ENCODE measurements at regions not wholly inside any gene's neighbourhood (a gene's known extent, or its start where the extent isn't known, plus 50 kb on each side); places are given as distances from the start of the nearest gene placed in this dataset.

- Histone ChIP-seq H2AFZ (ENCODE audit: insufficient read depth, low read depth, low read length, poor library complexity, severe bottlenecking) (no peak overlapping the region), H3K79me2 (ENCODE audit: control insufficient read depth, insufficient read depth, low read length) (no peaks in the 10 kb centered on the region), H3K9me3 (ENCODE audit: control extremely low read depth in 1 of 3, control insufficient read depth in 2 of 3, insufficient read depth in 1 of 3, low read length in 2 of 3) (no peaks in the 10 kb centered on the region), H3K4me1 (ENCODE audit: control insufficient read depth in 2 of 2, insufficient read depth in 2 of 2, low read length in 2 of 2) (no peaks in the 10 kb centered on the region), H3K9ac (ENCODE audit: low read length) (no peak overlapping the region), H3K36me3 (replicated peaks in 1 of 2; ENCODE audit: control extremely low read depth in 1 of 2, control insufficient read depth in 1 of 2, extremely low read depth in 1 of 2, insufficient read depth in 2 of 2, low read length in 1 of 2) (no peaks in the 10 kb centered on the region), H3K27me3 (replicated peaks in 1 of 4; ENCODE audit: control extremely low read depth in 1 of 4, control insufficient read depth in 3 of 4, insufficient read depth in 4 of 4, low read length in 3 of 4) (peaks cover 0 to 2% (median 0%) of the 10 kb centered on the region in 4 experiments), H4K20me1 (ENCODE audit: control insufficient read depth, insufficient read depth, low read length, poor library complexity, severe bottlenecking) (no peaks in the 10 kb centered on the region), H3K4me2 (replicated peaks; ENCODE audit: low read depth, low read length, poor library complexity, severe bottlenecking) (no peak overlapping the region), H3K4me3 (ENCODE audit: control extremely low read depth in 1 of 5, extremely low read depth in 1 of 5, insufficient read depth in 1 of 5, low read depth in 2 of 5, low read length in 4 of 5) (no peak overlapping the region), H3K27ac (ENCODE audit: low read length in 2 of 2) (no peak overlapping the region)
- no peak for TF ChIP-seq EZH2 (IDR thresholded peaks at IDR 0.05; ENCODE audit: borderline replicate concordance, insufficient read depth, low read depth, low read length, poor library complexity, severe bottlenecking)
- peak; percentile 28 for TF ChIP-seq CTCF (IDR thresholded peaks at IDR 0.05)
- no peak overlapping the region for H3K4me3 Mint-ChIP-seq
- no peak for DNase-seq
- ATAC-seq (ENCODE audit: low read depth), result no peak
- H3K4me1 Mint-ChIP-seq, result no peaks in the 10 kb centered on the region
- no peak overlapping the region for H3K27ac Mint-ChIP-seq
- H3K27me3 Mint-ChIP-seq, result no peaks in the 10 kb centered on the region
- ChIA-PET CTCF (no interaction called here), POLR2A (no interaction called here)
- no peaks in the 10 kb centered on the region for H3K9me3 Mint-ChIP-seq (ENCODE audit: insufficient read depth)
- intact Hi-C loops (cut with micrococcal nuclease), result no loop called here
These were observed 122.0 kb upstream of the ATXN7L3B start for GRCh38 chr12:74415633-74416032.

GRCh38 chr12:74418573-74418972 is 119.1 kb upstream of the ATXN7L3B start:
- no peaks in the 10 kb centered on the region for H3K79me2 ChIP-seq (ENCODE audit: control insufficient read depth, insufficient read depth, low read length)
- H3K9ac ChIP-seq (ENCODE audit: low read length), result no peak overlapping the region
- no peak overlapping the region for H2AFZ ChIP-seq (ENCODE audit: insufficient read depth, low read depth, low read length, poor library complexity, severe bottlenecking)
- intact Hi-C loops (cut with micrococcal nuclease), result no loop called here
- H3K4me2 ChIP-seq (replicated peaks; ENCODE audit: low read depth, low read length, poor library complexity, severe bottlenecking), result no peak overlapping the region
- no peak overlapping the region for H3K27ac Mint-ChIP-seq
- no peaks in the 10 kb centered on the region for H3K9me3 ChIP-seq (ENCODE audit: control extremely low read depth in 1 of 3, control insufficient read depth in 2 of 3, insufficient read depth in 1 of 3, low read length in 2 of 3)
- H3K4me1 Mint-ChIP-seq, result no peaks in the 10 kb centered on the region
- no peak overlapping the region for H3K4me3 ChIP-seq (ENCODE audit: control extremely low read depth in 1 of 5, extremely low read depth in 1 of 5, insufficient read depth in 1 of 5, low read depth in 2 of 5, low read length in 4 of 5)
- ATAC-seq (ENCODE audit: low read depth), result no peak
- H3K4me1 ChIP-seq (ENCODE audit: control insufficient read depth in 2 of 2, insufficient read depth in 2 of 2, low read length in 2 of 2), result no peaks in the 10 kb centered on the region
- no peak overlapping the region for H3K27ac ChIP-seq (ENCODE audit: low read length in 2 of 2)
- no peaks in the 10 kb centered on the region for H3K9me3 Mint-ChIP-seq (ENCODE audit: insufficient read depth)
- no peaks in the 10 kb centered on the region for H4K20me1 ChIP-seq (ENCODE audit: control insufficient read depth, insufficient read depth, low read length, poor library complexity, severe bottlenecking)
- H3K36me3 ChIP-seq (replicated peaks in 1 of 2; ENCODE audit: control extremely low read depth in 1 of 2, control insufficient read depth in 1 of 2, extremely low read depth in 1 of 2, insufficient read depth in 2 of 2, low read length in 1 of 2), result no peaks in the 10 kb centered on the region
- H3K27me3 Mint-ChIP-seq, result no peaks in the 10 kb centered on the region
- no CpG with 5 or more reads among the region's 1 CpG for WGBS (ENCODE audit: insufficient coverage)
- TF ChIP-seq EZH2 (IDR thresholded peaks at IDR 0.05; ENCODE audit: borderline replicate concordance, insufficient read depth, low read depth, low read length, poor library complexity, severe bottlenecking) (no peak), CTCF (IDR thresholded peaks at IDR 0.05) (no peak)
- CTCF ChIA-PET, result no interaction called here
- H3K4me3 Mint-ChIP-seq, result no peak overlapping the region
- H3K27me3 ChIP-seq (replicated peaks in 1 of 4; ENCODE audit: control extremely low read depth in 1 of 4, control insufficient read depth in 3 of 4, insufficient read depth in 4 of 4, low read length in 3 of 4), result peaks cover 0 to 2% (median 0%) of the 10 kb centered on the region in 4 experiments
- no peak for DNase-seq
- POLR2A ChIA-PET, result no interaction called here

All from B cell (primary cell).